HG02678 (cell line): ENCODE measurements at regions not wholly inside any gene's neighbourhood (a gene's known extent, or its start where the extent isn't known, plus 50 kb on each side); places are given as distances from the start of the nearest gene placed in this dataset.

Source experiments
- ATAC-seq: cut with Tn5 transposase; IDR thresholded peaks from one replicate; pipeline ENCODE4 v1.9.1; 2021; ENCODE audit warnings: mild to moderate bottlenecking, moderate library complexity; ENCODE audit not compliant: unreplicated experiment

DNA sequence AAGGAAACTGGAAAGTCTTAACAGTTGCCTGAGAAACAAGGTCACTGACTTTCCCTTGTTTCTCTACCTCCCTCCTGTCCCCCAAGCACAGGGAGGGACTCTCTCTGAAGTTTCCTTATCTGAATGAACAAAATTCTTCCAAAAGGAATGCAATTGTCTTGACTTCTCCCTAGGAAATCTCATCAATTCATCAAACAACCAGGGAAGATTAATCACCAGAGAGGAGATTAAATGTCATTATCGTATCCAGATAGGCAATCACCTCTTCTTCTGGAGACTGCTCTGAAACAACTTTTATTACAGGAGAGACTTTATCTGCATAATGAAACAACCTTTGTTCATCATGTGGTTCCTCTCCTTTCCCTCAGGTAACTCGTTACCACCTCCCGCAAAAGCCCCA, 431.4 kb downstream of the SLC16A7 start:
- no peak for ATAC-seq

- ATAC-seq = no peak
These were observed 438.3 kb downstream of the SLC16A7 start for GRCh38 chr12:60034147-60034546.

GRCh38 chr12:60035835-60036234, 440.0 kb downstream of the SLC16A7 start:
- no peak for ATAC-seq

- no peak for ATAC-seq
These were observed 447.0 kb downstream of the SLC16A7 start for GRCh38 chr12:60042835-60043234.

DNA sequence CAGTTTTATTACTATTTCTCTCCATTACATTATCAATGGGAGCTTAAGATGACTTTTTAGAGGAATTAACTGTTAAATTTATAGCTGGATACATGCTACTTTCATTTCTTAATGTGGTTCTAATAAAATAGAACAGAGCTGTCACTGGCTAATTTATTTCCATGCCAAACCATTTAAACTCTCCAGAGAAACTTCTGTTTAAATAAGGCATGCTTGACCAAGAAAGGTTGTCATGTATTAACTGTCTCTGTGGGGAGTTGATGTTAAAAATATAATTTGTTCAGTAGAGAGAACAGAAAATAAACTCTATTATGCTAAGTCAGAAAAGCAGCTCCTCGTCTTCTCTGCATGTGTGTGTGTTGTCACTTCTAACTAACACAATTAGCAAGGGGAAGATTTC, 447.4 kb downstream of the SLC16A7 start:
- ATAC-seq = no peak

DNA sequence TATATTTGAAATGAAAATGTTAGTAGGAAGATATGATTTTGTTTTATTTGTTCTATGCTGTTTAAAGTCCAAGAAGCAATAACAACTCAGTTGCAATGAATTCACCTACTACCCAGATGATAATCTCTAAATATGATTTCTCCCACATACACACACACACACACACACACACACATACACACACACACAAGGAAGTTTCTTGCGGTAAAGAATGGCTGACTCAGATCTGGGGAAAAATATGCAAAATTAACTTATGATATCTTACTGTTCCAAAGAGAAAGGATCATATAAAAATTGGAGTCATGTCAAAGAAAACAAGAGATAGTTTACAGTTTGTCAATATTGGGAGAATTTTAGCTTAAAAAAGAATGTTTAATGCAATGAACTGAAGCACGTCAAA, 456.7 kb downstream of the SLC16A7 start:
- no peak for ATAC-seq

GRCh38 chr12:60059180-60059579, 463.4 kb downstream of the SLC16A7 start:
- no peak for ATAC-seq

DNA sequence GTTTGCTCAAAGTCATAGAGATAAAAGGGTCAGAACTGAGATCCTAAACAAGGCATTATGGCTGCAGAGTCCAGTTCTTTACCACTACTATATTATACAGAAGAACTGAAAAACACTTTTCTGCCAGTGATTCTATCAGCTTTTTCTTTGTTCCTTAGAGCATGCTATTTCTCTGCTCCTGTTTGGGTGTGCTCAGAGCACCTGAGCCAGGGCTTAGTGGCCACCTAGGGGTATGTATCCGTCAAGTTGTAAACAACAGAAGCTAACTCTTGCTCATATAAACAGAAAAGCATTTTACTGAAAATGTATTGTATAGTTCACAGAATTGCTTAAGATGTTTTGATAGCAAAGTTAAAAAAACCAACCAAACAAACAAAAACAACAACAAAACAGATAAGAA, 470.8 kb downstream of the SLC16A7 start:
- no peak for ATAC-seq

- ATAC-seq = no peak
These were observed 474.7 kb downstream of the SLC16A7 start for GRCh38 chr12:60070552-60070951.

DNA sequence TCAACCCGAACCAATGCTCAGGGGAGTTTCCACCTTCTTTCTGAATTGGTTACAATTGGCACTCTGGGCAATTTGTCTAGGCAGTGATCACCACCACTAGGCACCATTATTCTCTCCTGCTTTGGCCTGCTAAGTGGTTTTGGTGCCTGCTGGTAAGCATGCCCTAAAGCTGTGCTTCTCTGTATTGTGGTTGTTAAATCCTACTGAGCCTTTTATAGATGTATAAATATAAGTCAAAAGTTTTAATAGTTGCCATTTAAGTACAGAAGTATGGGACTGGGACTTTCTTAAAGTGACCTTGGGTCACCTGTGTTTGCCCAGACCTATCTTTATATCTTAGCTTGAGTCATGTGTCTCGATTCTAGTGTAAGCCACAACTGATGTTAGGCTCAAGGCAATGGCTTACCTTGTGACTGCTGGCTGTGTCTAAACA, 475.9 kb downstream of the SLC16A7 start:
- ATAC-seq = no peak

DNA sequence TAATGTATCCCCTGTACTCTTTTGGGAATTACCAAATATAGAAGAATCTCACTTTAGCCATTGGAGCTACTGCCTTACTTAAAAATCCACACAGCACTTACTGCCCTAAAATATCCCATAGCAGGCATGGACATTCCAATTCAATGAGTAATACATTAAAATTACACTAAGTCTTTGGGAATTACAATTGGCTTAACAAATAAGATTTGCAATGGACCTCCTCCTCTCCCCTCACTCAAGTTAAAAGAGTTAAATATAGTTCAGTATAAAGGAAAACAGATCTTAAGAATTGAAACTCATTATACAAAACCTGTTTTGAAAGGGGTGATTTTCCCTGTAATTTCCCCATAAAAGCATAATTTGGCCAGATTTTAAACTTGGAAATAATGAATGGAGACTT, 477.1 kb downstream of the SLC16A7 start:
- no peak for ATAC-seq

- ATAC-seq = no peak
These were observed 479.3 kb downstream of the SLC16A7 start for GRCh38 chr12:60075091-60075490.

- no peak for ATAC-seq
These were observed 482.2 kb downstream of the SLC16A7 start for GRCh38 chr12:60078026-60078425.

- no peak for ATAC-seq
These were observed 497.6 kb downstream of the SLC16A7 start for GRCh38 chr12:60093428-60093827.

- no peak for ATAC-seq
These were observed 498.6 kb downstream of the SLC16A7 start for GRCh38 chr12:60094436-60094835.

- no peak for ATAC-seq
These were observed 500.9 kb downstream of the SLC16A7 start for GRCh38 chr12:60096727-60097126.

DNA sequence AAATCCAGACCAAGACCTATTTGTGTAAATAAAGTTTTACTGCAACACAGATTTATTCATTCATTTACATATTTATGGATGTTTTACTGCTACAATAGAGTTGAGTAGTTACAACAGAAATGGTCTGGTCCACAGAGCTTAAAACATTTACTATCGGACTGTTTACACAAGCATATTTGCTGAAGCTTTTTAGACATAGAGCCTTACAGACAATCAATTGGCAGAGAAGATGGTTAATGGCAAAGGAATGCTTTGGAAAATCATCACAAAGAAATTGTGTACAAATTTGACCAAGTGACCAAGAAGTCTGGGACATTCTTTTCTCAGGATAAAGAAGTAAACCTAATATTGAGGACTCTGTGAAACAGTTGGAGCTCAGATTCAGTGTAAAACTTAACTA, 504.3 kb downstream of the SLC16A7 start:
- ATAC-seq = no peak

DNA sequence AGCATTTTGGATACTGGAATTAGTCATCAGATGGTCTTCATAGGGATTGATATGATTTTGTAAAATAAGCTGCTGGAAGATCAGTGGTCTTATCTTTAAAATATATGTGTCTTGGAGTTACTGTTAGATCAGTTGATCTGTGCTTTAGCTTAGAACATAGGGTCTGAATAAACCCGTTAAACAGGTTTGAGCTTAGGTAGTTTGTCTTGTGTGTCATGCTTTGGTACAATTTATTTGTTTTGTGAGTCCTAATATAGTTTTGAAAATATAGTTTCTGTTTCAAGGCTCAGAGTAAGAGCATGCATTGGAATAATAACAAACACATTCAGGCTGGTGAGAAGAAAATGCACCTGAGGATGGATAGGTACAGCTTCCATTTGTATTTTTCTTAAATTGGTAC, 505.0 kb downstream of the SLC16A7 start:
- ATAC-seq = no peak

DNA sequence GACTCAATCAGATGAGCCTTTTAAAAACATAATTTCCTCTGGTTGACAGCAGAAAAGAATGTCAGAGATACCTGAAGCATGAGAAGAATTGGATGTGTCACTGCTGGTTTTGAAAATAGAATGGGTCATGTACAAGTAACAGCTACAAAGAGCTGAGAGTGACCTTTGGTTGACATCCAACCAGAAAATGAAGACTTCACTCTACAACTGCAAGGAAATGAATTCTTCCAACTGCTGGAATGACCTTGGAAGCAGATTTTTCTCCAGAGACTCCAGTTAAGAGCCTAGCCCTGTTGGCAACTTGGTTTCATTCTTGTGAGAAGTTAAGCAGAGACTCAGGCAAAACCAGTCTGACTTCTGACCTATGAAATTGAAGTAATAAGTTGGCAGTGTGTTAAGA, 505.9 kb downstream of the SLC16A7 start:
- no peak for ATAC-seq

GRCh38 chr12:60106214-60106613, 510.4 kb downstream of the SLC16A7 start:
- ATAC-seq = no peak

- ATAC-seq = no peak
These were observed 512.2 kb downstream of the SLC16A7 start for GRCh38 chr12:60107992-60108391.

DNA sequence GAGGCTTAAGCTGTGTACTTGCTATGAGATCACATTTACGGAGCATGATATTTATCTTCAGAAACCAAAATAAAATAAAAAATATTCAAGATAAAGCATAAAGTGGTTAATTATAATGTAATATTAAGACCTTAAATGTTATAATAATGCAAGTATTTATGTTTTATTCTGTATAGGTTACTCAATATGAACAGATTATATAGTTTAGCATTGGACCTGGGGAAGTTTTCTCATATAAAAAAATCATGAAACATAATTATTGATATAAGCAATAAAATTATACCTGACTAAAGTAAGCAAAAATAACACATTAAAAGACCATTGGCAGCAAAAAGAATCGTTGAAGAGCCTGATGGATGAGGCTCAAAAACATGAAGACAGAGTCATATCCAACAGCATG, 516.2 kb downstream of the SLC16A7 start:
- ATAC-seq = no peak

GRCh38 chr12:60112763-60113162, 516.9 kb downstream of the SLC16A7 start:
- no peak for ATAC-seq

DNA sequence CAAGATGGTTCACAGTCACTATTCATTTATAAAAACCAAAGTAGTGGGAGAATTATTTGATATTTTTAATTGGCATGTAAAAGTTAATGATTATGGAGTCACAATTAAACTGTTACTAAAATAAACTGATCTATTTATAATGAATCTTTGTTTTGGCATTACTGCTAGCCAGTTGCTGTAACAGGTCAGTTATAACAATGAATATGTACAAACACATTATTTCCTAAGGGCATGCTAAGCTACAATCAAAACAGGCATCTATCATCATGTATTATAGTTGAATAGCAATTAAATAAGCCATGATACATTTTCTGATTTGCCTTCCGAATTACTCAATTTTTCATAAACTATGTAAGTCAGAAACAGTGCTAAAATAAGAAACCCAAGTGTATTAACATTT, 518.3 kb downstream of the SLC16A7 start:
- no peak for ATAC-seq
